ENCODE measurements at regions not wholly inside any gene's neighbourhood (a gene's known extent, or its start where the extent isn't known, plus 50 kb on each side); places are given as distances from the start of the nearest gene placed in this dataset.

DNA sequence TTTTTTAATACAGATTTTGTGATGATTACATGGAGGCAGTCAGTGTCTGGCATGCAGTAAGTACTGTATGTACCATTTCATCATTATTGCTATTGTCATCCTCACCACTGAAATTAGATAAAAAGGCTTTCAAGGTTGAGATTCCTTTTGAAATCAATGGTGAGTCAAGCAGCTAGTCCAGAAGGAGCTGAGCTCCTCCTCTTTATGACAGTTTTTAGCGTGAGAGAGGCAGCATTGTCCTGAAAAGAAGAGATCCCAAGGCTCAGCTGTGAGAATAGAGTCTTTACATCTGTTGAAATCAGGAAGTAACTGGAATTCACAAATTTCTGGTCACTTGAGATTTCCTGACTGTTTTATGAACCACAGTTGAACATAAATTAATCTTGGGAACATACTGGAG, 161.9 kb downstream of the PAX1 start:
- no peak for DNase-seq (ENCODE audit: low read depth)
- no peak overlapping the region for H3K4me3 ChIP-seq (ENCODE audit: control insufficient read depth, low read depth, low read length)
- TF ChIP-seq, protein P1, sequence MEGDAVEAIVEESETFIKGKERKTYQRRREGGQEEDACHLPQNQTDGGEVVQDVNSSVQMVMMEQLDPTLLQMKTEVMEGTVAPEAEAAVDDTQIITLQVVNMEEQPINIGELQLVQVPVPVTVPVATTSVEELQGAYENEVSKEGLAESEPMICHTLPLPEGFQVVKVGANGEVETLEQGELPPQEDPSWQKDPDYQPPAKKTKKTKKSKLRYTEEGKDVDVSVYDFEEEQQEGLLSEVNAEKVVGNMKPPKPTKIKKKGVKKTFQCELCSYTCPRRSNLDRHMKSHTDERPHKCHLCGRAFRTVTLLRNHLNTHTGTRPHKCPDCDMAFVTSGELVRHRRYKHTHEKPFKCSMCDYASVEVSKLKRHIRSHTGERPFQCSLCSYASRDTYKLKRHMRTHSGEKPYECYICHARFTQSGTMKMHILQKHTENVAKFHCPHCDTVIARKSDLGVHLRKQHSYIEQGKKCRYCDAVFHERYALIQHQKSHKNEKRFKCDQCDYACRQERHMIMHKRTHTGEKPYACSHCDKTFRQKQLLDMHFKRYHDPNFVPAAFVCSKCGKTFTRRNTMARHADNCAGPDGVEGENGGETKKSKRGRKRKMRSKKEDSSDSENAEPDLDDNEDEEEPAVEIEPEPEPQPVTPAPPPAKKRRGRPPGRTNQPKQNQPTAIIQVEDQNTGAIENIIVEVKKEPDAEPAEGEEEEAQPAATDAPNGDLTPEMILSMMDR (IDR thresholded peaks at IDR 0.05; ENCODE audit: control insufficient read depth, insufficient read depth, low read depth, low read length, missing control alignments) = no peak

DNA sequence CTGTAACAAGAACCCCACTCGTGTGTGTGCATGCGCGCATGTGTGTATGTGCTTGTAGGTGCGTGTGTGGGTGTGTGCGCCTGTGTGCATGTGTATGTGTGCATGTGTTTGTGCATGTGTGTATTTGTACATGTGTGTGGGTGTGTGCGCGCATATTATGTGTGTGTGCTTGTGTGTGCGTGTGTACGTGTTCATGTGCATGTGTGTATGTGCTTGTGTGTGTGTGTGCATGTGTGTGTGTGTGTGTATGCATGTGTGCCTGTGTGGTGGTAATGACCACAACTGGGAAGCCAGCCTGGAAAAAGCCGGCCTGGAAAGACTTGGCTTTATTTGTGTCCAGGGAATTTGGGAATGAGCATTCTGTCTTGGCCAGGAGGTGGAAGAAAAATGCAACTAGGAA, 157.5 kb downstream of the PAX1 start:
- DNase-seq (ENCODE audit: low read depth) = no peak
- TF ChIP-seq, protein P1 (IDR thresholded peaks at IDR 0.05; ENCODE audit: control insufficient read depth, insufficient read depth, low read depth, low read length, missing control alignments) = no peak
- no peak overlapping the region for H3K4me3 ChIP-seq (ENCODE audit: control insufficient read depth, low read depth, low read length)

DNA sequence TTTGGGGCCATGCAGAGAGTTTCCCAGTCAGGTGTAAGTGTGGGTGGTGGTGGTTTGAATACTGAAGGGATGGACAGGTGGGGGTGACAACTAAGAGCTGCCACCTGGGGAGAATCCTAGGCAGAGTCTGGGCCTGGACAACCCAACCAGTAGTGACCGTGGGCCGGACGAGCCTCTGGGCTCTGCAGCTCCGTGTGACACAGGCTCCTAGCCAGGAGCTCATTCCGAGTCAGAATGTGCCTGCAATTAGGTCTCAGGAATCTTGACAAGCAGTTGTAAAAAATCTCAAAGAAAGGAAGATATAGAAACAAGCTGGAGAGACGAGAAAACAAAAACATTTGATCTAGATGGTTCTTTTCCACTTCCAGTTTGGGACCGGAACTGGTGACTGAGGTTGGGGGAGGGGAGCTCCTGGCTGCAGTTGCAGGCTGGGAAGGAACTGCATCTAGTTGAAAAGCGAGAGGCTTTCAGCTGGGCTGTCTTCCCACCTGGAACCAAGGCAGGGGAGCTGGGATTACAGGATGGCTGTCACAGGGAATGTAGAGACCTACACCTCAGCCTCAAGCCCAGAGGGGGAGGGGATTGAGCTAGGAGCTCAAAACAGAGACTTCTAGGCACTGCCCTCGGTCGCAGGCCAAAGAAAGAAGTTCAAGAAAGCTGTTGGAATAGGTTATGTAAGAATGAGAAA, 156.9 kb downstream of the PAX1 start:
- no peak for DNase-seq (ENCODE audit: low read depth)
- TF ChIP-seq, protein P1 (IDR thresholded peaks at IDR 0.05; ENCODE audit: control insufficient read depth, insufficient read depth, low read depth, low read length, missing control alignments) = no peak

DNA sequence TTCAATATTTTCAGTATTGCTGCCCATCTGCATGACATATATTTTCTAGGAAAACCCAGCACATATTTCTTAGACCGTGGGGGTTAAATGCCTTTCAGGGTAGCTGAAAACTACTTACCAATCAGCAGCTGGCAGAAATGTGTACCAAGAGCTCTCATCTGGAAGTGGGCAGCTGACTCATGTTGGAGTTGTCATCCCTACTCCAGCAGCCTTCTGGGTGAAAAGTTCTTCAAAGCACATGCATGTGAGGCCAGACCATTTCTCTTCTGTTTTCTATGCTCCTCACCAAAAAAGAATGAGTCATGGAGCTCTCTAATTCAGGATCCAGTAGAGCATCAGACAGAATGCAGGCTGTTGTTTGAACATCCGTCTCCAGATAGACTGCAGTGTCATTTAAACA, 135.5 kb downstream of the PAX1 start:
- H3K4me3 ChIP-seq (ENCODE audit: control insufficient read depth, low read depth, low read length) = no peak overlapping the region
- TF ChIP-seq, protein P1 (IDR thresholded peaks at IDR 0.05; ENCODE audit: control insufficient read depth, insufficient read depth, low read depth, low read length, missing control alignments) = no peak
- DNase-seq (ENCODE audit: low read depth) = no peak

More for the DNA sequence above, 156.9 kb downstream of the PAX1 start:
- no peak overlapping the region for H3K4me3 ChIP-seq (ENCODE audit: control insufficient read depth, low read depth, low read length)

DNA sequence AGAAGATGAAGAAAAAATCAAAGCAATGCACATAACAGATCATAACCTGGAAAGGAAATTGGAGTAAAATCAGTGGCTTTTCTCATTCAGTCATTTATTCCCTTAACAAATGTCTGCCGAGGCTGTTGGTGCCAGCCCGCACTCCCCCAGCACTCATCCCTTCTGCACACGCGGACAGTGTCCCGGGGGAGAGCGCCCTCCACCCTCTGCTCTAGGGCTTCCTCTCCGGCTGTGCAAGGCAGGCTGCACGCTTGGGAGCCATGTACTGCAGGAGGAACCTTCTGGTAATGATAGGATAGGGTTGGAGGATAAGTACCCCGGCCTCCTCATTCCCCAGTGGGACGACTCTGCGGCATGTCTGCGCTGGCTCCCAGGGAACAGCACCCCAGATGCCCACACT, 134.5 kb downstream of the PAX1 start:
- TF ChIP-seq, protein P1 (IDR thresholded peaks at IDR 0.05; ENCODE audit: control insufficient read depth, insufficient read depth, low read depth, low read length, missing control alignments) = no peak
- DNase-seq (ENCODE audit: low read depth) = no peak
- no peak overlapping the region for H3K4me3 ChIP-seq (ENCODE audit: control insufficient read depth, low read depth, low read length)

DNA sequence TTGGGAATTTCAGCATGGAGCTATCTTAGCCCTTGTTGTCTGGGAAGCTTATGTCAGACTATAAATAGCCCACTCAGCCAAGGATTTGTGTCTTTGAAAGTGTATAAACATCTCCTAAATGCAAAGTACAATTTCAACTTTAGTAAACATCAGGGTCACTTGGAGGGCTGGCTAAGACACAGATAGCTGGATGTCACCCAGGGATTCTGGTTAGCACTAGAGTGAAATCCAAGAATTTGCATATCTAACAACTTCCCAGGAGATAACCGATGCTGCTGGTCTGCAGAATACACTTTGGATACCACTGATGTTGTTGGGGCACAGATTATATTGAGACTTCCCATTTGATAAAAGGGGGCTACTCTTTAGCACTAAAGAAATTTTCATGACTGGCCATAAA, 130.9 kb downstream of the PAX1 start:
- DNase-seq (ENCODE audit: low read depth) = no peak

More for the DNA sequence above, 130.9 kb downstream of the PAX1 start:
- H3K4me3 ChIP-seq (ENCODE audit: control insufficient read depth, low read depth, low read length) = no peak overlapping the region
- TF ChIP-seq, protein P1 (IDR thresholded peaks at IDR 0.05; ENCODE audit: control insufficient read depth, insufficient read depth, low read depth, low read length, missing control alignments) = no peak
